Stimulated activated CD8-positive, alpha-beta memory T cell treated with anti-CD3 and anti-CD28 coated beads, Interleukin-15, amount 100 ng/mL, for 48 hours (primary cell): ENCODE measurements at regions not wholly inside any gene's neighbourhood (a gene's known extent, or its start where the extent isn't known, plus 50 kb on each side); places are given as distances from the start of the nearest gene placed in this dataset.

Source experiments
- DNase-seq, 2 donors: peaks; one replicate each; pipeline ENCODE4 v3.0.0-alpha.2; 2020; ENCODE audit warnings: low read depth in 2 of 2

DNA sequence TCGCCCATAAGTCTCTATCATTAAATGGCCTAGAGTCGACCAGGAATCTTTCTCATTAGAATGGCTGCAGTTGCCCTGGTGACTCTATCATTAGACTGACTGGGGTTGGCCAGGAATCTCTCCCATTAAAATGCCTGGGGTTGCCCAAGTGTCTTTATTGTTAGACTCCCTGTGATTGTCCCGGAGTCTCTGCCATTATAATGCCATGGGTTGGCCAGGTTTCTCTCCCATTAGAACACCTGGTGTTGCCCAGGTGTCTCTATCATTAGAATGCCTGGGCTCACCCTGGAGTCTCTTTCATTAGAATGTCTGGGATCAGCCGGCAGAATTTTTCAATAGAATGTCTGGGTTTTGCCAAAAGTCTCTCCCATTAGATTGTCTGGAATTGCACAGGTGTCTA, 1459.3 kb downstream of the UQCRFS1 start:
- no peak for DNase-seq

DNA sequence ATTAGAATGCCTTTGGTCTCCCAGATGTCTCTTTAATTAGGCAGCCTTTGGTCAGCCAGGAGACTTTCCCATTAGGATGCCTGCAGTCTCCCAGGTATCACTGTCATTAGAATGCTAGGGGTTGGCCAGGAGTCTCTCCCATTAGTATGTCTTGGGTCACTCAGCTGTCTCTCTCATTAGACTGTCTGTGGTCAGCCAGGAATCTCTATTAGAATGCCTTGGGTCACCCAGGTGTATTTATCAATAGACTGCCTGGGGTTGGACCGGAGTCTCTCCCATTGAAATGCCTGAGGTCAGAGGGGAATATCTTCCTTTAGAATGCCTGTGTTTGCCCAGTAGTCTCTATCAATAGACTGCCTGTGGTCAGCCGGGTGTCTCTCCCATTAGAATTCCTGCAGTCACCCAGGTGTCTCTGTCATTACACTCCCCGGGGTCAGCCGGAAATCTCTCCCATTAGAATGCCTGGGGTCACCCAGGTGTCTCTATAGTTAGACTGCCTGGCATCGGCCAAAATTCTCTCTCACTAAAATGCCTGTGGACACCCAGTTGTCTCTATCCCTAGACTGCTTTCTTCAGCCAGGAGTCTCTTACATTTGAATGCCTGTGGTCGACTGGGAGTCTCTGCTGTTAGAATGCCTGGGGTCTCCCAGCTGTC, 1460.3 kb downstream of the UQCRFS1 start:
- no peak for DNase-seq

GRCh38 chr19:27751044-27751391, 1461.9 kb downstream of the UQCRFS1 start:
- DNase-seq: no peak

GRCh38 chr19:27750391-27751043, 1462.4 kb downstream of the UQCRFS1 start:
- DNase-seq: no peak

DNA sequence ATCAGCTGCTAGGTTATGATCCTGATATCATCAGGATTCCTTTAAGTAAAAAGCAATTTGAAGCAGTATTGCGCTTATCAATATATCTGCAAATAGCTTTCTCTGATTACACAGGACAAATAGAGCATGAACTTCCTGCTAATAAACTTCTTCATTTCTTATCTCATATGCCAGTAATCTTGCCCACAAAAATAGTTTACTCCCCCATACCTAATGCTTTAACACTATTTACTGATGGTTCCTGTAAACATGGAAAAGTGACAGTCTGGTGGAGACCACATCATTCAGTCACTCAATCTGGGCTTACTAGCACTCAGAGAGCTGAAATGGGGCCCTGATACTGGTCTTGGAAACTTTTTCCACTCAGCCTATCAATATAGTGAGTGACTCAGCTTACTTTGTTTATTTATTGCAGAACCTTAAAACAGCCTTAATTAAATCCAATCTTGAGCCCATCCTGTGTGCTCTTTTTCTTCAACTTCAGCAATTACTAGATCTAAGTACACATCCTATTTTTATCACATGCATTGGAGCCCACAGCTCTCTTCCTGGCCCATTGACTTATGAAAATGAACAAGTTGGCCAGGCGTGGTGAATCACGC, 1464.3 kb downstream of the UQCRFS1 start:
- DNase-seq: no peak

DNA sequence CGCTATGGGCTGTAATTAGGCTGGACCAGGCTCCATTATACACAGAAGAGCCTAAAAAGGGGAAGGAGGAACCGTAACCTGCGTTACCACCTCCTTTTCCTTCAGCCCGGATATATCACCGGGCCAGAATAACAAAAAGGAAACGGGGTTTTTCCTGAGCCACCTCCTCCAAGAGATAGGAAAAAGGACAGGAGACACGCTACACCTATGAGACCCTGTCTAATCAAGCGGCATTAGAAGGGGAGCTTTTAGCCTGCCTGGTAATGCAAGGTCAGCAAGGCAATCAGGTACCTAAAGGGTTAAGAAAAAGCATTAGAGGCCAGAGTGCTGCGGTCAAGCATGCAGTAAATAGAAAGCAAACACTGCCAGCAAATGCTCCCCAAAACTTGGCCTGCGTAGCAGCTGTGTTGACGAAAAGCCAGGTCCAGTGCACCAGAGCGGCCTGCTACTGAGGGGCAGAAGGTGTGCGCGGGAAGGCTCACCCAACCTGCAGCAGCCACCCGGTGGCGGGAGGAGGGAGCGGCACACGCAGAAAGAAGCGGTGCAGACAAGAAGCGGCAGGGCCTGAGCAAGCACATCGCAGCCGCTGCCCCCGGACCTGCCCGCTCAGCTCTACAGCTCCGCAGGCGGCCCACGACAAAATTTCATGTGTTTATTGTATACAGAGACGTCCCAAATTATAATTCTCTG, 1466.1 kb downstream of the UQCRFS1 start:
- no peak for DNase-seq

- DNase-seq: no peak
These were observed 1466.9 kb downstream of the UQCRFS1 start for GRCh38 chr19:27745978-27746542.

GRCh38 chr19:27744926-27745768, 1467.8 kb downstream of the UQCRFS1 start:
- no peak for DNase-seq

- no peak for DNase-seq
These were observed 1470.9 kb downstream of the UQCRFS1 start for GRCh38 chr19:27742041-27742440.

- no peak for DNase-seq
These were observed 1471.7 kb downstream of the UQCRFS1 start for GRCh38 chr19:27741236-27741635.

GRCh38 chr19:27740396-27740795, 1472.6 kb downstream of the UQCRFS1 start:
- DNase-seq: no peak

GRCh38 chr19:27738569-27739193, 1474.3 kb downstream of the UQCRFS1 start:
- no peak for DNase-seq

- no peak for DNase-seq
These were observed 1476.7 kb downstream of the UQCRFS1 start for GRCh38 chr19:27736225-27736624.

DNA sequence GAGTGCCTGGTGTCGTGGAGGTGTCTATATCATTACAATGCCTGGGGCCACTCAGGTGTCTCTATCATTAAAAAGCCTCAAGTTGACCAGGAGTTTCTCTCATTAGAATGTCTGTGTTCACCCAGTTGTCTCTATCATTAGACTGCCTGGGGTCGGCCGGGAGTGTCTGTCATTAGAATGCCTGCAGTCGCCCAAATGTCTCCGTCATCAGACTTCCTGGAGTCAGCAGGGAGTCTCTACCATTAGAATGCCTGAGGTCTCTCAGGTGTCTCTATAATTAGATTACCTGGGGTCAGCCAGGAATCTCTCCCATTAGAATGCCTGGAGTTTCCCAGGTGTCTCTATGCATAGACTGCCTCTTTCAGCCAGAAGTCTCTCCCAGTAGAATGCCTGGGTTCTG, 1477.6 kb downstream of the UQCRFS1 start:
- DNase-seq: no peak

DNA sequence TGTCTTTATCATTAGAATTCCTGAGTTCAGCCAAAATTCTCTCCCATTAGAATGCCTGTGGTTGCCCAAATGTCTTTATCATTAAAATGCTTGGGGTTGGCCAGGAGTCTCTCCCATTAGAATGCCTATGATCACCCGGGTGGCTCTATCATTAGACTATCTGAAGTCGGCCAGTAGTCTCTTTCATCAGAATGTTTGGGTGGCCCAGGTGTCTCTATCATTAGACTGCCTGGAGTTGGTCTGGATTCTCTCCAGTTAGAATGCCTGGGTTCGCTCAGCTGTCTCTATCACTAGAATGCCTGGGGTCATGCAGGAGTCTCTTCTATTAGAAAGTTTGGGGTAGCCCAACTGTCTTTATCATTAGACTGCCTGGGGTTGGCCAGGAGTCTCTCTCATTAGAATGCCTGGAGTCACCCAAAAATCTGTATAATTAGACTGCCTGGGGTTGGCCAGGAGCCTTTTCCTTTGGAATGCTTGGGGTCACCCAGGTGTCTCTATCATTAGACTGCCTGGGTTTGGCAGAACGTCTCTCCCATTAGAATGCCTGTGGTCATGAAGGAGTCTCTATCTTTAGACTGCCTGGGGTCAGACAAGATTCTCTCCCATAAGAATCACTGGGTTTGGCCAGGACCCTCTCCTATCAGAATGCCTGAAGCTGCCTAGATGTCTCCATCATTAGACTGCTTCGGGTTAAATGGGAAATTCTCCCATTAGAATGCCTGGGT, 1478.3 kb downstream of the UQCRFS1 start:
- DNase-seq: no peak

GRCh38 chr19:27733551-27734266, 1479.2 kb downstream of the UQCRFS1 start:
- DNase-seq: no peak

DNA sequence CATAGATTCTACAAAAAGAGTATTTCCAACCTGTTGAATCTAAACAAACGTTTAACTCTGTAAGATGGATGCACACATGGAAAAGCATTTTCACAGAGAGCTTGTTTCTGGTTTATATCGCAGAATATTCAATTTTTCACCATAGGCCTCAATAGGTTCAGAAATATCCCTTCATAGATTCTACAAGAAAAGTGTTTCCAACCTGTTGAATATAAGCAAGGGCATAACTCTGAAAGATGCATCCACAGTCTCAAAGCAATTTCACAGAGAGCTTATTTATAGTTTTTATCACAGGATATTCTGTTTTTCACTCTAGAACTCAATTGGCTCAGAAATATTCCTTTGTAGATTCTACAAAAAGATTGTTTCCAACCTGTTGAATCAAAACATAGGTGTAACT, 1483.6 kb downstream of the UQCRFS1 start:
- no peak for DNase-seq

- no peak for DNase-seq
These were observed 1490.3 kb downstream of the UQCRFS1 start for GRCh38 chr19:27722625-27723024.

DNA sequence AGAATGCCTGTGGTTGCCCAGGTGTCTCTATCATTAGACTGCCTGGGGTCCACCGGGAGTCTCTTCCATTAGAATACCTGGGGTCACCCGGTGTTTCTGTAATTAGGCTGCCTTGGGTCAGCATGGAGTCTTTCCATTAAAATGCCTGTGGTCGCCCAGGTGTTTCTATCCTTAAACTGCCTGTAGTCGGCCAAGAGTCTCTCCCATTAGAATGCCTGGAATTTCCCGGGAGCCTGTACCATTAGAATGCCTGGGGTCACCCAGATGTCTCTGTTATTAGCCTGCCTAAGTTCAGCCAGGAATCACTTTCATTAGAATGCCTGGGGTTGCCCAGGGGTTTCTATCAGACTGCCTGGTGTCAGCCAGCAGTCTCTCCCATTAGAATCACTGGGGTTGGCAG, 1492.8 kb downstream of the UQCRFS1 start:
- no peak for DNase-seq

DNA sequence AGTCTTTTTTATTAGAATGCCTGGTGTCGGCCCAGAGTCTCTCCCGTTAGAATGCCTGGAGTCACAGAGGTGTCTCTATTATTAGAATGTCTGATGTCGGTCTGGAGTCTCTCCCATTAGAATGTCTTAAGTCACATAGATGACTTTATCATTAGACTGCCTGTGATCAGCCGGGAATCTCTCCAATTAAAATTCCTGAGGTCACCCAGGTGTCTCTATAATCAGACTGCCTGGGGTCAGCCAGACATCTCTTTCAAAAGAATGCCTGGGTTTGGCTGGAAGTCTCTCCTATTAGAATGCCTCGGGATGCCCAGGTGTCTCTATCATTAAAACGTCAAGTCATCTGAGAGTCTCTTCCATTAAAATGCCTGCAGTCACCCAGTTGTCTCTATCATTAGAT, 1493.9 kb downstream of the UQCRFS1 start:
- no peak for DNase-seq
